ENCODE measurements at regions not wholly inside any gene's neighbourhood (a gene's known extent, or its start where the extent isn't known, plus 50 kb on each side); places are given as distances from the start of the nearest gene placed in this dataset.

GRCh38 chr5:14017904-14018303 is 73.4 kb upstream of the DNAH5 start:
- TF ChIP-seq SP1 (IDR thresholded peaks at IDR 0.05) (no peak), ATF3 (IDR thresholded peaks at IDR 0.05) (no peak), YY1 (IDR thresholded peaks at IDR 0.05) (no peak), HNF4G (IDR thresholded peaks at IDR 0.05) (no peak), TAF1 (conservative IDR thresholded peaks at IDR 0.05) (no peak), MAX (IDR thresholded peaks at IDR 0.05) (no peak), EGR1 (IDR thresholded peaks at IDR 0.05; ENCODE audit: low read depth in 2 of 2) (no peak), RAD21 (IDR thresholded peaks at IDR 0.05) (no peak), GABPA (IDR thresholded peaks at IDR 0.05 in 1 of 2, conservative IDR thresholded peaks at IDR 0.05 in 1 of 2) (no peak), JUND (IDR thresholded peaks at IDR 0.05) (no peak)
- TF ChIP-seq, protein P1, sequence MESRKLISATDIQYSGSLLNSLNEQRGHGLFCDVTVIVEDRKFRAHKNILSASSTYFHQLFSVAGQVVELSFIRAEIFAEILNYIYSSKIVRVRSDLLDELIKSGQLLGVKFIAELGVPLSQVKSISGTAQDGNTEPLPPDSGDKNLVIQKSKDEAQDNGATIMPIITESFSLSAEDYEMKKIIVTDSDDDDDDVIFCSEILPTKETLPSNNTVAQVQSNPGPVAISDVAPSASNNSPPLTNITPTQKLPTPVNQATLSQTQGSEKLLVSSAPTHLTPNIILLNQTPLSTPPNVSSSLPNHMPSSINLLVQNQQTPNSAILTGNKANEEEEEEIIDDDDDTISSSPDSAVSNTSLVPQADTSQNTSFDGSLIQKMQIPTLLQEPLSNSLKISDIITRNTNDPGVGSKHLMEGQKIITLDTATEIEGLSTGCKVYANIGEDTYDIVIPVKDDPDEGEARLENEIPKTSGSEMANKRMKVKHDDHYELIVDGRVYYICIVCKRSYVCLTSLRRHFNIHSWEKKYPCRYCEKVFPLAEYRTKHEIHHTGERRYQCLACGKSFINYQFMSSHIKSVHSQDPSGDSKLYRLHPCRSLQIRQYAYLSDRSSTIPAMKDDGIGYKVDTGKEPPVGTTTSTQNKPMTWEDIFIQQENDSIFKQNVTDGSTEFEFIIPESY (IDR thresholded peaks at IDR 0.05): no peak
- TF ChIP-seq, protein P2, sequence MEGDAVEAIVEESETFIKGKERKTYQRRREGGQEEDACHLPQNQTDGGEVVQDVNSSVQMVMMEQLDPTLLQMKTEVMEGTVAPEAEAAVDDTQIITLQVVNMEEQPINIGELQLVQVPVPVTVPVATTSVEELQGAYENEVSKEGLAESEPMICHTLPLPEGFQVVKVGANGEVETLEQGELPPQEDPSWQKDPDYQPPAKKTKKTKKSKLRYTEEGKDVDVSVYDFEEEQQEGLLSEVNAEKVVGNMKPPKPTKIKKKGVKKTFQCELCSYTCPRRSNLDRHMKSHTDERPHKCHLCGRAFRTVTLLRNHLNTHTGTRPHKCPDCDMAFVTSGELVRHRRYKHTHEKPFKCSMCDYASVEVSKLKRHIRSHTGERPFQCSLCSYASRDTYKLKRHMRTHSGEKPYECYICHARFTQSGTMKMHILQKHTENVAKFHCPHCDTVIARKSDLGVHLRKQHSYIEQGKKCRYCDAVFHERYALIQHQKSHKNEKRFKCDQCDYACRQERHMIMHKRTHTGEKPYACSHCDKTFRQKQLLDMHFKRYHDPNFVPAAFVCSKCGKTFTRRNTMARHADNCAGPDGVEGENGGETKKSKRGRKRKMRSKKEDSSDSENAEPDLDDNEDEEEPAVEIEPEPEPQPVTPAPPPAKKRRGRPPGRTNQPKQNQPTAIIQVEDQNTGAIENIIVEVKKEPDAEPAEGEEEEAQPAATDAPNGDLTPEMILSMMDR (IDR thresholded peaks at IDR 0.05; ENCODE audit: low read depth, low read length, missing input control): no peak
- TF ChIP-seq, protein P3, sequence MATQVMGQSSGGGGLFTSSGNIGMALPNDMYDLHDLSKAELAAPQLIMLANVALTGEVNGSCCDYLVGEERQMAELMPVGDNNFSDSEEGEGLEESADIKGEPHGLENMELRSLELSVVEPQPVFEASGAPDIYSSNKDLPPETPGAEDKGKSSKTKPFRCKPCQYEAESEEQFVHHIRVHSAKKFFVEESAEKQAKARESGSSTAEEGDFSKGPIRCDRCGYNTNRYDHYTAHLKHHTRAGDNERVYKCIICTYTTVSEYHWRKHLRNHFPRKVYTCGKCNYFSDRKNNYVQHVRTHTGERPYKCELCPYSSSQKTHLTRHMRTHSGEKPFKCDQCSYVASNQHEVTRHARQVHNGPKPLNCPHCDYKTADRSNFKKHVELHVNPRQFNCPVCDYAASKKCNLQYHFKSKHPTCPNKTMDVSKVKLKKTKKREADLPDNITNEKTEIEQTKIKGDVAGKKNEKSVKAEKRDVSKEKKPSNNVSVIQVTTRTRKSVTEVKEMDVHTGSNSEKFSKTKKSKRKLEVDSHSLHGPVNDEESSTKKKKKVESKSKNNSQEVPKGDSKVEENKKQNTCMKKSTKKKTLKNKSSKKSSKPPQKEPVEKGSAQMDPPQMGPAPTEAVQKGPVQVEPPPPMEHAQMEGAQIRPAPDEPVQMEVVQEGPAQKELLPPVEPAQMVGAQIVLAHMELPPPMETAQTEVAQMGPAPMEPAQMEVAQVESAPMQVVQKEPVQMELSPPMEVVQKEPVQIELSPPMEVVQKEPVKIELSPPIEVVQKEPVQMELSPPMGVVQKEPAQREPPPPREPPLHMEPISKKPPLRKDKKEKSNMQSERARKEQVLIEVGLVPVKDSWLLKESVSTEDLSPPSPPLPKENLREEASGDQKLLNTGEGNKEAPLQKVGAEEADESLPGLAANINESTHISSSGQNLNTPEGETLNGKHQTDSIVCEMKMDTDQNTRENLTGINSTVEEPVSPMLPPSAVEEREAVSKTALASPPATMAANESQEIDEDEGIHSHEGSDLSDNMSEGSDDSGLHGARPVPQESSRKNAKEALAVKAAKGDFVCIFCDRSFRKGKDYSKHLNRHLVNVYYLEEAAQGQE (IDR thresholded peaks at IDR 0.05): no peak
